NB4 (cell line): ENCODE measurements at regions not wholly inside any gene's neighbourhood (a gene's known extent, or its start where the extent isn't known, plus 50 kb on each side); places are given as distances from the start of the nearest gene placed in this dataset.

Source experiments
- DNase-seq: peaks from one replicate; pipeline ENCODE4 v3.0.0; 2010; ENCODE audit warnings: low read depth
- H3K4me3 ChIP-seq: one replicate; pipeline ENCODE4 v1.5.1; 2011; ENCODE audit warnings: mild to moderate bottlenecking, low read depth, low read length, moderate library complexity
- CTCF ChIP-seq: IDR thresholded peaks from one replicate; pipeline ENCODE4 v1.5.1; 2012; ENCODE audit warnings: low read depth, low read length
- MAX ChIP-seq: IDR thresholded peaks from 2 replicates; pipeline ENCODE4 v1.6.1; 2011; ENCODE audit warnings: low read depth, low read length
- MYC ChIP-seq: IDR thresholded peaks from 2 replicates; pipeline ENCODE4 v1.6.1; 2011; ENCODE audit warnings: low read depth, low read length
- POLR2A ChIP-seq: IDR thresholded peaks from 2 replicates; pipeline ENCODE4 v1.6.1; 2011; ENCODE audit warnings: mild to moderate bottlenecking; ENCODE audit not compliant: insufficient read length; ENCODE audit errors: extremely low read depth

- no peak overlapping the region for H3K4me3 ChIP-seq
- no peak for DNase-seq
- TF ChIP-seq MAX (no peak), MYC (no peak), CTCF (no peak)
Observed at GRCh38 chr16:17560548-17560947, 89.8 kb upstream of the XYLT1 start.

GRCh38 chr16:17559394-17559793 lies 88.6 kb upstream of the XYLT1 start:
- TF ChIP-seq CTCF = no peak
- TF ChIP-seq MAX = no peak
- no peak for TF ChIP-seq POLR2A
- TF ChIP-seq MYC = no peak
- no peak for DNase-seq
- no peak overlapping the region for H3K4me3 ChIP-seq

- H3K4me3 ChIP-seq = no peak overlapping the region
- TF ChIP-seq CTCF (no peak), MYC (no peak), MAX (no peak), POLR2A (no peak)
- no peak for DNase-seq
Observed at GRCh38 chr16:17557949-17558348, 87.2 kb upstream of the XYLT1 start.

GRCh38 chr16:17557480-17557879 lies 86.7 kb upstream of the XYLT1 start:
- DNase-seq = no peak
- no peak for TF ChIP-seq POLR2A
- TF ChIP-seq CTCF = no peak
- TF ChIP-seq MAX = no peak
- no peak for TF ChIP-seq MYC
- no peak overlapping the region for H3K4me3 ChIP-seq

- TF ChIP-seq CTCF (peak; percentile 63), MAX (no peak)
- peak; percentile 28 for DNase-seq
Observed at GRCh38 chr16:17556276-17557052, 85.7 kb upstream of the XYLT1 start.

More at GRCh38 chr16:17556276-17557052, 85.7 kb upstream of the XYLT1 start:
- H3K4me3 ChIP-seq = no peak overlapping the region
